Natural killer cell treated with Interleukin-12 subunit alpha and Interleukin-12 subunit beta and Interleukin-15 and Interleukin-18, amount 100 ng/mL, for 72 hours (primary cell): ENCODE measurements at regions not wholly inside any gene's neighbourhood (a gene's known extent, or its start where the extent isn't known, plus 50 kb on each side); places are given as distances from the start of the nearest gene placed in this dataset.
"Not testable (repeated sequence)": the region's sequence is repeated elsewhere in the genome, so short reads cannot be mapped to it uniquely, and the experiment has no call there.

Source experiments
- ATAC-seq, 2 donors: fragments of 150-1000 bp; cut with Tn5 transposase in 1 of 2; sonication (Bioruptor Pico), chemical (Tn5 transposase) in 1 of 2; 2 replicates each; pipeline ENCODE4 v1.10.0; 2021
- DNase-seq: peaks from one replicate; pipeline ENCODE4 v3.0.0; 2022; ENCODE audit warnings: low spot score
- H3K27ac Mint-ChIP-seq, 2 donors: 1 replicate in 1 of 2; 2 replicates in 1 of 2; pipeline ENCODE4 v1.8.0; 2022; ENCODE audit warnings: mixed read lengths in 2 of 2, mild to moderate bottlenecking in 1 of 2, moderate library complexity in 1 of 2
- H3K27me3 Mint-ChIP-seq, 2 donors: 1 replicate in 1 of 2; 2 replicates in 1 of 2; pipeline ENCODE4 v1.8.0; 2022; ENCODE audit warnings: mixed read lengths in 2 of 2
- H3K36me3 Mint-ChIP-seq: one replicate; pipeline ENCODE4 v1.8.0; 2022; ENCODE audit warnings: mixed read lengths
- H3K4me1 Mint-ChIP-seq, 2 donors: 1 replicate in 1 of 2; 2 replicates in 1 of 2; pipeline ENCODE4 v1.8.0; 2022; ENCODE audit warnings: low read depth in 2 of 2, mixed read lengths in 2 of 2, mild to moderate bottlenecking in 1 of 2
- H3K4me3 Mint-ChIP-seq: one replicate; pipeline ENCODE4 v1.8.0; 2022; ENCODE audit warnings: mixed read lengths
- H3K9me3 Mint-ChIP-seq: 2 replicates; pipeline ENCODE4 v1.8.0; 2022; ENCODE audit warnings: mixed read lengths

GRCh38 chr14:59026081-59026480, 162.4 kb upstream of the DAAM1 start:
- Mint-ChIP-seq H3K4me3 (no peak overlapping the region), H3K27ac (no peak overlapping the region), H3K36me3 (no peaks in the 10 kb centered on the region), H3K9me3 (no peaks in the 10 kb centered on the region), H3K4me1 (peaks cover 0 to 2% of the 10 kb centered on the region in 2 donors), H3K27me3 (peaks cover 7 to 17% of the 10 kb centered on the region in 2 donors)
- DNase-seq (no peak), ATAC-seq (no peak)

GRCh38 chr14:59026640-59027039, 161.8 kb upstream of the DAAM1 start:
- H3K27me3 Mint-ChIP-seq = peaks cover 7 to 17% of the 10 kb centered on the region in 2 donors
- H3K4me3 Mint-ChIP-seq, H3K36me3 Mint-ChIP-seq, H3K27ac Mint-ChIP-seq, H3K4me1 Mint-ChIP-seq, ATAC-seq, H3K9me3 Mint-ChIP-seq, DNase-seq: not testable (repeated sequence)

- DNase-seq (no peak), ATAC-seq (no peak)
- H3K4me3 Mint-ChIP-seq = no peak overlapping the region
- H3K4me1 Mint-ChIP-seq = peaks cover 0 to 2% of the 10 kb centered on the region in 2 donors
- no peaks in the 10 kb centered on the region for H3K9me3 Mint-ChIP-seq
- no peak overlapping the region for H3K27ac Mint-ChIP-seq
- H3K36me3 Mint-ChIP-seq = no peaks in the 10 kb centered on the region
- H3K27me3 Mint-ChIP-seq = peaks cover 2 to 17% of the 10 kb centered on the region in 2 donors
These were observed 159.8 kb upstream of the DAAM1 start for GRCh38 chr14:59028476-59029202.

- Mint-ChIP-seq H3K27me3 (peaks cover 10 to 28% of the 10 kb centered on the region in 2 donors), H3K4me1 (peaks cover 0 to 2% of the 10 kb centered on the region in 2 donors), H3K27ac (no peak overlapping the region), H3K4me3 (no peak overlapping the region), H3K9me3 (peaks cover 4% of the 10 kb centered on the region), H3K36me3 (no peaks in the 10 kb centered on the region)
- ATAC-seq (no peak), DNase-seq (no peak)
These were observed 155.6 kb upstream of the DAAM1 start for GRCh38 chr14:59032826-59033225.

- Mint-ChIP-seq H3K4me1 (no peaks in the 10 kb centered on the region), H3K4me3 (no peak overlapping the region), H3K27me3 (peaks cover 8 to 18% of the 10 kb centered on the region in 2 donors), H3K9me3 (peaks cover 4% of the 10 kb centered on the region), H3K27ac (no peak overlapping the region), H3K36me3 (no peaks in the 10 kb centered on the region)
- no peak for DNase-seq
- no peak for ATAC-seq
These were observed 152.3 kb upstream of the DAAM1 start for GRCh38 chr14:59036134-59036533.

GRCh38 chr14:59037086-59037485, 151.4 kb upstream of the DAAM1 start:
- ATAC-seq (no peak), DNase-seq (no peak)
- H3K36me3 Mint-ChIP-seq = no peaks in the 10 kb centered on the region
- no peaks in the 10 kb centered on the region for H3K4me1 Mint-ChIP-seq
- peaks cover 8 to 18% of the 10 kb centered on the region in 2 donors for H3K27me3 Mint-ChIP-seq
- peaks cover 4% of the 10 kb centered on the region for H3K9me3 Mint-ChIP-seq
- no peak overlapping the region for H3K4me3 Mint-ChIP-seq
- H3K27ac Mint-ChIP-seq = no peak overlapping the region

- Mint-ChIP-seq H3K4me3 (no peak overlapping the region), H3K27ac (no peak overlapping the region), H3K36me3 (no peaks in the 10 kb centered on the region), H3K4me1 (no peaks in the 10 kb centered on the region), H3K9me3 (peaks cover 4% of the 10 kb centered on the region), H3K27me3 (peaks cover 8 to 18% of the 10 kb centered on the region in 2 donors)
- no peak for DNase-seq
- no peak for ATAC-seq
These were observed 150.8 kb upstream of the DAAM1 start for GRCh38 chr14:59037620-59038019.

GRCh38 chr14:59038746-59039145, 149.7 kb upstream of the DAAM1 start:
- H3K9me3 Mint-ChIP-seq = peaks cover 4% of the 10 kb centered on the region
- H3K27ac Mint-ChIP-seq = no peak overlapping the region
- ATAC-seq = no peak
- H3K4me3 Mint-ChIP-seq = no peak overlapping the region
- no peak for DNase-seq
- no peaks in the 10 kb centered on the region for H3K4me1 Mint-ChIP-seq
- peaks cover 8 to 18% of the 10 kb centered on the region in 2 donors for H3K27me3 Mint-ChIP-seq
- no peaks in the 10 kb centered on the region for H3K36me3 Mint-ChIP-seq

- no peak for DNase-seq
- Mint-ChIP-seq H3K9me3 (peaks cover 4% of the 10 kb centered on the region), H3K4me1 (no peaks in the 10 kb centered on the region), H3K4me3 (no peak overlapping the region), H3K27ac (no peak overlapping the region), H3K36me3 (no peaks in the 10 kb centered on the region), H3K27me3 (no peaks in the 10 kb centered on the region)
- ATAC-seq = no peak
These were observed 147.2 kb upstream of the DAAM1 start for GRCh38 chr14:59041308-59041707.

- peaks cover 0 to 2% of the 10 kb centered on the region in 2 donors for H3K27me3 Mint-ChIP-seq
- H3K4me3 Mint-ChIP-seq = no peak overlapping the region
- no peaks in the 10 kb centered on the region for H3K36me3 Mint-ChIP-seq
- no peak for ATAC-seq
- no peaks in the 10 kb centered on the region for H3K4me1 Mint-ChIP-seq
- DNase-seq = no peak
- no peaks in the 10 kb centered on the region for H3K9me3 Mint-ChIP-seq
- no peak overlapping the region for H3K27ac Mint-ChIP-seq
These were observed 143.8 kb upstream of the DAAM1 start for GRCh38 chr14:59044707-59045106.

- DNase-seq (no peak), ATAC-seq (no peak)
- Mint-ChIP-seq H3K9me3 (no peaks in the 10 kb centered on the region), H3K27me3 (peaks cover 0 to 5% of the 10 kb centered on the region in 2 donors), H3K4me1 (no peaks in the 10 kb centered on the region), H3K4me3 (no peak overlapping the region), H3K36me3 (no peaks in the 10 kb centered on the region), H3K27ac (no peak overlapping the region)
These were observed 141.7 kb upstream of the DAAM1 start for GRCh38 chr14:59046746-59047145.

- Mint-ChIP-seq H3K27ac (no peak overlapping the region), H3K4me1 (no peaks in the 10 kb centered on the region), H3K9me3 (no peaks in the 10 kb centered on the region), H3K36me3 (no peaks in the 10 kb centered on the region), H3K4me3 (no peak overlapping the region), H3K27me3 (peaks cover 3 to 8% of the 10 kb centered on the region in 2 donors)
- no peak for ATAC-seq
- DNase-seq = no peak
These were observed 133.5 kb upstream of the DAAM1 start for GRCh38 chr14:59055006-59055405.

GRCh38 chr14:59055439-59056045, 132.9 kb upstream of the DAAM1 start:
- Mint-ChIP-seq H3K4me1 (no peaks in the 10 kb centered on the region), H3K27ac (no peak overlapping the region), H3K36me3 (no peaks in the 10 kb centered on the region), H3K9me3 (no peaks in the 10 kb centered on the region), H3K27me3 (peaks cover 0 to 8% of the 10 kb centered on the region in 2 donors), H3K4me3 (no peak overlapping the region)
- DNase-seq (no peak), ATAC-seq (no peak)

GRCh38 chr14:59057551-59057950, 130.9 kb upstream of the DAAM1 start:
- H3K4me1 Mint-ChIP-seq = no peaks in the 10 kb centered on the region
- no peak overlapping the region for H3K27ac Mint-ChIP-seq
- DNase-seq = no peak
- no peak for ATAC-seq
- peaks cover 0 to 8% of the 10 kb centered on the region in 2 donors for H3K27me3 Mint-ChIP-seq
- no peak overlapping the region for H3K4me3 Mint-ChIP-seq
- no peaks in the 10 kb centered on the region for H3K9me3 Mint-ChIP-seq
- no peaks in the 10 kb centered on the region for H3K36me3 Mint-ChIP-seq
